COLO668 (cell line): ENCODE measurements at regions not wholly inside any gene's neighbourhood (a gene's known extent, or its start where the extent isn't known, plus 50 kb on each side); places are given as distances from the start of the nearest gene placed in this dataset.

Experiments
- DNase-seq: peaks from one replicate; lab custom pipeline; 2025; ENCODE audit not compliant: unreplicated experiment; lab: John Stamatoyannopoulos, UW

DNA sequence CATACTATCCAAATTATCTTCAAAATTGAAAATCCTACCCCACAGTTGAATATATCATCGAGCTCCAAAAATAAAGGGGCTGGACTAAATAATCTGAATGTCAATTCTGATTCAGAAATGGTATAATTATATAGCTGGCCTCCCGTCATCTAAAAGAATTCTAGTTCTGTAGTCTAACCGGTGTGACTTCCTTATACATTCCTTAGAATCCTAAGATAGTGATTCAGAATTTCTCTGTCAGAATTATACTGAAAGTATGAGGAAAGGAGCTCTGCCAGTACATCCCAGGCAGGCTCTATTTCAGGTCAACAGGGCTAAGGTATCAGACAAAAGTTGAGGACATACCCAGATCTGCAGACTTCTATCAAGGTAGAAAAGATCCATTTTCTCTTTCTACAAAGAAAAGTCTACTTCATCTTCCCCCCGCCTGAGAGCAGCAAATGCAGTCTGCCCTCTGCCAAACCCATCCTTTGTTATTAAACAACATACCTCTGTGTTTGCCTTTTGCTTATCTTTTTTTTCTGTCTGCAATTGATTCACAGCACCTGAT lies 128.5 kb downstream of the METTL4 start:
- no peak for DNase-seq

DNA sequence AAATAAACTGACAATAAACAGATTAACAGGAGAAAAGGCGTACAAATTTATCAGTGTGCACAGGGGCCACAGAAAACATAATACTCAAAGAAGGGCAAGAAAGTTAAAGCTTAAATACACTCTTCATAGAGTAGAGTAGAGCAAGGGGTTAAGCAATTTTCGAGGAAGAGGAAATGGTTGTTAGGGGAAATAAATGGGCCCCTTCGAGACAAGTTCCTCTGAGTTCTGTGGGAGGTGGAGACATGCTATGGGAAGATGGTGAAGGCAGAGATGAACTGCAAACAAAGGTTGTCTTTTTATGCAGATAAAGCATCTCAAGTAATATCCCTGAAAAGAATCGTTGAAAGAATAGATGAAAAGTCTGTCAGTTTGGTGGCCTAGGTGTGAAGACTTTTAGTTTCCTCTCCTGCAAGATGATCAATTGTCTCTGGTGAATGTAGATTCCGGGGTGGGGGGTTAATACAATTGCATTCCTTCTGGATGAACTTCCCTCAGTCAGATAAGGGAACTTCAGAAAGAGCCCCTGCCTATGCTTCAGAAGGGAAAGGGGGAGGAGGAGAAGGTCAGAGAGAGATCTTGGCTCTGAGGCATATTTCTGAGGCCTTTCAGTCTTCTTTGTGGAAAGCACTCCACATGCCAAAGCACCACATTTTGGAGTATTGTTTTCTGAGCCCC lies 127.0 kb downstream of the METTL4 start:
- no peak for DNase-seq

GRCh38 chr18:2448565-2449151 lies 122.6 kb downstream of the METTL4 start:
- DNase-seq: no peak

DNA sequence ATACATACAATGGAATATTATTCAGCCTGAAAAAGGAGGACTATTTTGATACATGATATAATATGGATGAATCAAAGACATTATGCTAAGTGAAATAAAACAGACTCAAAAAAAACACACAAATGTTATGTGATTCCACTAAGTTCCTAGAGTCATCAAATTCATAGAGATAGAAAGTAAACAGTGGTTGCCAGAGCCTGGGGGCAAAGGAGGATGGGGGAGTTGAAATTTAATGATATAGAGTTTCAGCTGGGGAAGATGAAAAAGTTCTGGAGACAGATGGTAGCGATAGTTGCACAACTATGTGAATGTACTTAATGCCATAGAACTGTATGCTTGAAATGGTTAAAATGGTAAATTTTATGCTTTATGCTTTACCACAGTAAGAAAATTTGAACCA lies 119.7 kb downstream of the METTL4 start:
- DNase-seq: no peak

DNA sequence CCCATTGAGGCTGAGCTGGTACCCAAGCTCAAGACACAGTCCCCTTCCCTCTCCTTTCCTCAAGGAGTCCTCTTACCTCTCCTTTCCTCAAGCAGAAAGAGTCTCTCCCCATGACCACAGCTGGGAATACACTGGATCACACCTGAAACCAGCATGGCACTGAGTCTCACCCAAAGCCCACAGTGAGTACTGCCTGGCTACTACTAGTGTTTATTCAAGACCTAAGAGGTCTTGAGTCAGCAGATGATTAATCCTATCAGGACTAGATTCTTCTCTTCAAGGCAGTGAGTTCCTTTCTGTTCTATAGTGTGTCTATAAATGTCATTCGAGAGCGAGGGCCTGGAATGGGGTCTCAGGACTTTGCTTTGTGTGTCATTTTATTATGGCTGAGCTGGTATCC lies 111.4 kb downstream of the METTL4 start:
- no peak for DNase-seq

DNA sequence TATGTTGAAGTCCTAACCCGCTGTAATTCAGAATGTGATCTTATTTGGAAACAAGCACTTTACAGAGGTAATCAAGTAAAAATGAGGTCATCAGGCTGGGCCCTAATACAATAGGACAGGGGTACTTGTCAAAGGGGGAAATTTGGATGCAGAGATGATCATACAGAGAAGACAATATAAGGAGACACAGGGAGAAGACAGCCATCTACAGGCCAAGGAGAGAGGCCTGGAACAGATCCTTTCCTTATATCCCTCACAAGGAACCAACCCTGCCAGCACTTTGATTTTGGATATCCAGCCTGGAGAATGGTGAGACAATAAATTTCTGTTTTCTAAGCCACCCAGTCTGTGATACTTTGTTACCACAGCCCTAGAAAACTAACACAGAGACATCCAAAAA lies 104.3 kb downstream of the METTL4 start:
- DNase-seq: no peak

DNA sequence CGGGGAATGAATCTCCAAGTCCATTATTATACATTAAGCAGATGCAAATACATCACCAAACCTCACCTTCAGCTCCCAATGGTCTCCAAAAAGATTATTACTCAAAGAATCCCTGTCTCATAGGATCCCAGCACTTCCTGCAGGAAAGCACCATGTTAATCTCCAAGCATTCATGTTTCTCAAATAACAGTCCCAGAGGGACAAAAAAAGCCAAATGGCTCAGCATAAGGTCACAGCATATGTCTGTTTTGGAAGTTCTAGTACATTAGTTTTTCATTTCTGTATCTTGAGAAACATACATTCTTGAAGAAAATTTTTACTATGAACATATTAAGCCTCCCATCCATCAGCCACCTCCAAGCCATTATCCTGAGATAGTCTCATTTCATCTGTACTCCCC lies 103.3 kb downstream of the METTL4 start:
- no peak for DNase-seq

DNA sequence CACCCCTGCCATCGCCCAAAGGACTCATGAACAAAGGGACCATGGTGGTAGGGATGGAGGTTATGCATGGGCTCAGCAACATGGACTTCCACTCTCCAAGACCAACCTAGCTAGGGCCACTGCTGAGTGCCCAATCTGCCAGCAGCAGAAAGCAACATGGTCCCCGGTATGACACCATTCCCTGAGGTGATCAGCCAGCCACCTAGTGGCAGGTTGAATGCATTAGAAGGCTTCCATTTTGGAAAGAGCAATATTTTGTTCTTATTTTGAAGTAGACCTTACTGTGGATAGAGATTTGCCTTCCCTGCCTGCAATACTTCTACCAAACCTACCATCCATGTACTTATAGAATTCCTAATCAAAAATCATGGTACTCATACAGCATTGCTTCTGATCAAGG lies 99.8 kb downstream of the METTL4 start:
- no peak for DNase-seq

DNA sequence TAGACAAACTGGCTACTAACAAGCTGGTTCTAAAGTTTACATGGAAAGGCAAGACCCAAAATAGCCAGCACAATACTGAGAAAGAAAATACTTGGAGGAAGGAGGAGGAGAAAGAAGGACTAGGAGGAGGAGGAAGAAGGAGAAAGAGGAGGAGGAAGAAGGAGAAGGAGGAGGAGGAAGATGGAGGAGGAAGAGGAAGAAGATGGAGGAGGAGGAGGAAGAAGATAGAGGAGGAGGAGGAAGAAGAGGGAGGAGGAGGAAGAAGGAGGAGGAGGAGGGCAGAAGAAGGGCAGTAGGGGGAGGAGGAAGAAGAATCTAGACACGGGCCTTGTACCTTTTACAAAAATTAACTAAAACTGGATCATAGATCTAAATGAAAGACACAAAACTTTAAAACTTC lies 92.6 kb downstream of the METTL4 start:
- DNase-seq: no peak

DNA sequence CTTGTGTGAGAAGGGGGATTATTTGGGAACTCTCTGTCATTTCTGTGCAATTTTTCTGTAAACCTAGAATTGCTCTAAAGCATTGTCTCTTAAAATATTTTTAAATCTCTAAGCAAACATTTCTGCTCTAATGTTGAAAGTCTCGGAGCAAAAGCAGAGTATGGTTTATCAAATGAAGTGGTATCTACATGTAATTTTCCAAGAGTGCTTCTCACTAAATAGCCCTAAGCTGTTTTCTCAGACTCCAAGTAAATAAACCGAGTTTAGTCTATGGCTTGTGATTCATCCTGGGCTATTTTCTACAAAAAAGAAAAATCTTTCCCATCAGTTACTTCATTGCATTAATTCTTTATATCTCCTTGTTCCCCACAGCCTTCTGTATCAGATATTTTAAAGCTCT lies 90.8 kb downstream of the METTL4 start:
- no peak for DNase-seq

DNA sequence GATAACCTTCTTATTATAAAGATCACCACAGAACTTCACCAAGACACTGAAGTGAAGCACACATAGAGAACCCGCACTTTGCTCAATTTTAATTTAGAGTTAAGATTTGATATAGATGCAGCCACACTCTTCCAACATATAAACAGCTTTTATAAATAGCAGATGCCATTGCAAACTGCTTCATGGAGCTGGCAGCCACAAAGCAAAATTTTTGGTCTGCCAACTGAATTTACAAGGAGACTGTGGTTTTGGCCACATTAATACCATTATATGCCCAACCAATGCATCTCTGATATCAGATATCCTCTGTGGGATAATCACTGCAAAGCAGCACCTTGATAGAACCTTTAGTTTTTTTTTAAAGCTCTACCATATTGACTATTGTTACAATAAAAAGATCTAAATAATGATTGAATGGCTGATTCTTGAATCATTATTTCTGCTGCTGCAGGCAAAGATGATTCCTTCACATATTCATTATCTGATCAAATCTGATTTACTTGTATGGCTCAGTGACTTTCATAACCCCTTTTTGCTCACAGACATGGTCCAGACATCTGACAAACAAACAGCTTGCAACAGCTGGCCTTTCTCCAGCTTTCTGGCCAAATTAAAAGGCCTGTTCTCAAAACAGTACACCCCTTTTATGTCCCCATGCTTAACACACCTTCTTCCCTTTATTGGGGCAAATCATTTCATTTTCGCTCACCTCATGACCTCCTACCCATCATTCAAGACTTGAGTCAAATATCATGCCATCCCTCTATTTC lies 88.4 kb downstream of the METTL4 start:
- no peak for DNase-seq

- no peak for DNase-seq
Observed at GRCh38 chr18:2485983-2486382, 85.3 kb downstream of the METTL4 start.

DNA sequence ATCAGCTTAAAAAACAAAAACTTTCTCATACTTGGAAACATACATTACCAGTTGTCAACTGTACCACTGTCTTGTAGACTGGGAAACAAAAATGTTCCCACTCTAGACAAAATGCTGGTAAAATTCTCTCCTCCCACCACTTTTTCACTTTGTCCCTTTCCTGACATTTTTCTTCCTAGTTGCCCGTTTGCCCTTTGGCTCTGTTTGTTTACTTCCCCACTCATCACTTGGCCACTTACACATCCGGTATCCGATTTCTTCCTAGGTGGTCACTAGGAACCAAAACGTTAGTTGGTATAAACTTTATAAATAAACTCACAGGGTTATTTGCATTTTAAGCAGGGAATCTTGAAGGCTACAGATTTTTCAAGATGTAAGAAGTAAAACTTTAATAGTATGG lies 84.9 kb downstream of the METTL4 start:
- DNase-seq: no peak
